GM23248 (cell line): ENCODE measurements at regions not wholly inside any gene's neighbourhood (a gene's known extent, or its start where the extent isn't known, plus 50 kb on each side); places are given as distances from the start of the nearest gene placed in this dataset.
A peak's percentile ranks its signal among the peaks of the same experiment; 100 is the strongest.

Experiments used
- DNase-seq: peaks from one replicate; pipeline ENCODE4 v3.0.0-alpha.2; 2015
- H2AFZ ChIP-seq: fragments of 200-600 bp; sonication (generic); 2 replicates; pipeline ENCODE4 v1.6.1; 2016; ENCODE audit warnings: antibody characterized with exemption
- H3F3A ChIP-seq: fragments of 200-600 bp; sonication (generic); 2 replicates; pipeline ENCODE4 v1.6.1; 2016; ENCODE audit warnings: mild to moderate bottlenecking, antibody characterized with exemption, mixed run types; ENCODE audit not compliant: insufficient read depth
- H3K27ac ChIP-seq: fragments of 200-600 bp; sonication (generic); 2 replicates; pipeline ENCODE4 v1.5.1; 2016; ENCODE audit warnings: mild to moderate bottlenecking
- H3K27me3 ChIP-seq: fragments of 200-600 bp; sonication (generic); replicated peaks from 2 replicates; pipeline ENCODE4 v1.6.1; 2016; ENCODE audit warnings: mild to moderate bottlenecking; ENCODE audit not compliant: insufficient read depth
- H3K36me3 ChIP-seq: fragments of 200-600 bp; sonication (generic); 2 replicates; pipeline ENCODE4 v1.6.1; 2016; ENCODE audit warnings: low read depth, mild to moderate bottlenecking
- H3K4me1 ChIP-seq: fragments of 200-600 bp; sonication (generic); 2 replicates; pipeline ENCODE4 v1.6.1; 2016; ENCODE audit warnings: mild to moderate bottlenecking; ENCODE audit not compliant: insufficient read depth
- H3K4me2 ChIP-seq: fragments of 200-600 bp; sonication (generic); one replicate; pipeline ENCODE4 v1.6.1; 2016; ENCODE audit warnings: mild to moderate bottlenecking; ENCODE audit not compliant: unreplicated experiment
- H3K4me3 ChIP-seq: fragments of 200-600 bp; sonication (generic); 2 replicates; pipeline ENCODE4 v1.5.1; 2016; ENCODE audit warnings: mild to moderate bottlenecking
- H3K79me2 ChIP-seq: fragments of 200-600 bp; sonication (generic); 2 replicates; pipeline ENCODE4 v1.6.1; 2016; ENCODE audit warnings: mild to moderate bottlenecking; ENCODE audit not compliant: insufficient read depth
- H3K9ac ChIP-seq: fragments of 200-600 bp; sonication (generic); 2 replicates; pipeline ENCODE4 v1.6.1; 2016; ENCODE audit warnings: mild to moderate bottlenecking
- H3K9me2 ChIP-seq: fragments of 200-600 bp; sonication (generic); 2 replicates; pipeline ENCODE4 v1.6.1; 2016; ENCODE audit warnings: mixed run types, mild to moderate bottlenecking, moderate library complexity; ENCODE audit not compliant: insufficient read depth
- H3K9me3 ChIP-seq: fragments of 200-600 bp; sonication (generic); one replicate; pipeline ENCODE4 v1.6.1; 2017; ENCODE audit warnings: low read depth
- H4K20me1 ChIP-seq: fragments of 200-600 bp; sonication (generic); 2 replicates; pipeline ENCODE4 v1.6.0; 2016; ENCODE audit not compliant: insufficient read depth
- EZH2 ChIP-seq: fragments of 200-600 bp; sonication (generic); IDR thresholded peaks from 2 replicates; pipeline ENCODE4 v1.6.1; 2018; ENCODE audit warnings: antibody characterized with exemption, mild to moderate bottlenecking; ENCODE audit not compliant: insufficient read depth, poor library complexity, severe bottlenecking
- EZH2phosphoT487 ChIP-seq: fragments of 200-600 bp; sonication (generic); IDR thresholded peaks from 2 replicates; pipeline ENCODE4 v1.6.1; 2018; ENCODE audit warnings: antibody characterized with exemption, moderate library complexity, mild to moderate bottlenecking, low read depth; ENCODE audit not compliant: insufficient read depth
- WGBS, 2 experiments: methylation state at CpG; one replicate each; pipeline ENCODE4 v1.1.6; 2015 to 2017; ENCODE audit warnings: low lambda C conversion rate in 2 of 2, low coverage in 1 of 2; ENCODE audit errors: missing lambda C conversion rate in 2 of 2; 5-methylcytosine and 5-hydroxymethylcytosine counted together
- in situ Hi-C: fragments of 300-500 bp; cut with MboI; formaldehyde crosslinking; loops from 2 replicates; pipeline ENCODE4 v1.15.0; 2020

- H3K9me3 ChIP-seq: no peaks in the 10 kb centered on the region
- H3K27ac ChIP-seq: no peak overlapping the region
- peak; percentile 18 for DNase-seq
- H3K9me2 ChIP-seq: no peaks in the 10 kb centered on the region
- TF ChIP-seq EZH2phosphoT487 (no peak), EZH2 (no peak)
- H3F3A ChIP-seq: no peaks in the 10 kb centered on the region
- no peaks in the 10 kb centered on the region for H3K79me2 ChIP-seq
- H3K27me3 ChIP-seq: no peaks in the 10 kb centered on the region
- H3K4me1 ChIP-seq: no peaks in the 10 kb centered on the region
- no peak overlapping the region for H3K4me2 ChIP-seq
- no peak overlapping the region for H3K4me3 ChIP-seq
- H3K36me3 ChIP-seq: no peaks in the 10 kb centered on the region
- WGBS, 2 experiments: 87 to 91% methylated on average over 12 to 13 of the region's 13 CpGs
- no peak overlapping the region for H3K9ac ChIP-seq
- H4K20me1 ChIP-seq: no peaks in the 10 kb centered on the region
- H2AFZ ChIP-seq: no peak overlapping the region
- in situ Hi-C loops: no loop called here
These were observed 73.4 kb downstream of the MYEOV start for GRCh38 chr11:69367211-69367964.

- Histone ChIP-seq H3F3A (no peaks in the 10 kb centered on the region), H3K4me3 (no peak overlapping the region), H3K36me3 (no peaks in the 10 kb centered on the region), H3K9ac (no peak overlapping the region), H3K9me2 (no peaks in the 10 kb centered on the region), H3K4me1 (no peaks in the 10 kb centered on the region), H3K27ac (no peak overlapping the region), H3K79me2 (no peaks in the 10 kb centered on the region), H3K27me3 (no peaks in the 10 kb centered on the region), H3K4me2 (no peak overlapping the region), H3K9me3 (no peaks in the 10 kb centered on the region), H2AFZ (no peak overlapping the region), H4K20me1 (no peaks in the 10 kb centered on the region)
- in situ Hi-C loops: no loop called here
- WGBS, 2 experiments: 65 to 71% methylated on average over 10 of the region's 10 CpGs
- no peak for DNase-seq
- TF ChIP-seq EZH2phosphoT487: no peak
These were observed 74.3 kb downstream of the MYEOV start for GRCh38 chr11:69368119-69368880.

GRCh38 chr11:69369210-69369825 lies 75.4 kb downstream of the MYEOV start:
- Histone ChIP-seq H3F3A (no peaks in the 10 kb centered on the region), H3K27me3 (no peaks in the 10 kb centered on the region), H3K4me1 (no peaks in the 10 kb centered on the region), H3K9me3 (no peaks in the 10 kb centered on the region), H3K9me2 (no peaks in the 10 kb centered on the region), H4K20me1 (no peaks in the 10 kb centered on the region), H3K4me2 (no peak overlapping the region), H3K79me2 (no peaks in the 10 kb centered on the region), H3K9ac (no peak overlapping the region), H3K27ac (no peak overlapping the region), H3K4me3 (no peak overlapping the region), H3K36me3 (no peaks in the 10 kb centered on the region), H2AFZ (no peak overlapping the region)
- 89 to 93% methylated on average over 5 of the region's 5 CpGs for WGBS, 2 experiments
- TF ChIP-seq EZH2phosphoT487: no peak
- TF ChIP-seq EZH2: no peak
- DNase-seq: no peak
- in situ Hi-C loops: no loop called here

GRCh38 chr11:69369945-69370344 lies 76.0 kb downstream of the MYEOV start:
- 100% methylated on average over 2 of the region's 2 CpGs for WGBS, 2 experiments
- Histone ChIP-seq H4K20me1 (no peaks in the 10 kb centered on the region), H3K4me2 (no peak overlapping the region), H3K27ac (no peak overlapping the region), H3K4me3 (no peak overlapping the region), H3K4me1 (no peaks in the 10 kb centered on the region), H3K79me2 (no peaks in the 10 kb centered on the region), H3K9me2 (no peaks in the 10 kb centered on the region), H3F3A (no peaks in the 10 kb centered on the region), H3K9ac (no peak overlapping the region), H3K27me3 (no peaks in the 10 kb centered on the region), H3K9me3 (no peaks in the 10 kb centered on the region), H3K36me3 (no peaks in the 10 kb centered on the region), H2AFZ (no peak overlapping the region)
- no peak for TF ChIP-seq EZH2phosphoT487
- no peak for TF ChIP-seq EZH2
- in situ Hi-C loops: no loop called here
- no peak for DNase-seq
